HCEC 1CT (cell line): ENCODE measurements at regions not wholly inside any gene's neighbourhood (a gene's known extent, or its start where the extent isn't known, plus 50 kb on each side); places are given as distances from the start of the nearest gene placed in this dataset.
"Not testable (repeated sequence)": the region's sequence is repeated elsewhere in the genome, so short reads cannot be mapped to it uniquely, and the experiment has no call there.

Experiments
- DNase-seq: peaks from one replicate; pipeline ENCODE4 v3.0.0-alpha.2; 2017

GRCh38 chr1:234784108-234784507, 174.1 kb upstream of the IRF2BP2 start:
- not testable (repeated sequence) for DNase-seq

GRCh38 chr1:234782791-234783190, 172.8 kb upstream of the IRF2BP2 start:
- no peak for DNase-seq

- no peak for DNase-seq
Observed at GRCh38 chr1:234782105-234782751, 172.2 kb upstream of the IRF2BP2 start.

GRCh38 chr1:234781241-234782065, 171.5 kb upstream of the IRF2BP2 start:
- no peak for DNase-seq

- no peak for DNase-seq
Observed at GRCh38 chr1:234780531-234781162, 170.7 kb upstream of the IRF2BP2 start.

GRCh38 chr1:234780112-234780511, 170.1 kb upstream of the IRF2BP2 start:
- no peak for DNase-seq

- not testable (repeated sequence) for DNase-seq
Observed at GRCh38 chr1:234779600-234779999, 169.6 kb upstream of the IRF2BP2 start.

- DNase-seq = no peak
Observed at GRCh38 chr1:234779160-234779538, 169.2 kb upstream of the IRF2BP2 start.

- no peak for DNase-seq
Observed at GRCh38 chr1:234778221-234779159, 168.5 kb upstream of the IRF2BP2 start.

GRCh38 chr1:234777856-234778220, 167.9 kb upstream of the IRF2BP2 start:
- DNase-seq = no peak

GRCh38 chr1:234776876-234777855, 167.2 kb upstream of the IRF2BP2 start:
- DNase-seq = no peak

GRCh38 chr1:234776256-234776875, 166.4 kb upstream of the IRF2BP2 start:
- DNase-seq = no peak

- no peak for DNase-seq
Observed at GRCh38 chr1:234775477-234776246, 165.7 kb upstream of the IRF2BP2 start.

GRCh38 chr1:234774971-234775370, 165.0 kb upstream of the IRF2BP2 start:
- DNase-seq = no peak

- DNase-seq = no peak
Observed at GRCh38 chr1:234773936-234774677, 164.1 kb upstream of the IRF2BP2 start.

- DNase-seq = peak; percentile 100
Observed at GRCh38 chr1:234772345-234773147, 162.6 kb upstream of the IRF2BP2 start.

- DNase-seq = no peak
Observed at GRCh38 chr1:234771642-234772344, 161.8 kb upstream of the IRF2BP2 start.
